H1 (cell line): ENCODE measurements at regions not wholly inside any gene's neighbourhood (a gene's known extent, or its start where the extent isn't known, plus 50 kb on each side); places are given as distances from the start of the nearest gene placed in this dataset.

Source experiments
- CTCF ChIA-PET: fragments of 300-600 bp; sonication (Branson Sonifier 250); formaldehyde crosslinking; loops from one replicate; lab custom pipeline; 2021; ENCODE audit not compliant: partially characterized antibody; lab: Charles Lee
- POLR2A ChIA-PET: fragments of 300-600 bp; sonication (Branson Sonifier 250); formaldehyde crosslinking; loops from one replicate; lab custom pipeline; 2021; ENCODE audit warnings: inconsistent platforms; ENCODE audit not compliant: partially characterized antibody; lab: Charles Lee
- DNase-seq, 2 experiments: peaks; one replicate each; pipeline versions ENCODE4 v3.0.0 to v3.0.0-alpha.2; 2010 to 2022; ENCODE audit warnings: low spot score in 2 of 2, low read depth in 1 of 2, mixed read lengths in 1 of 2
- FAIRE-seq: peaks from 2 replicates; lab custom pipeline; 2011; peaks lifted over from hg19 to GRCh38; lab: Jason Lieb, UNC
- H2AFZ ChIP-seq: 2 replicates; pipeline ENCODE4 v1.8.1; 2012; ENCODE audit warnings: low read length, inconsistent platforms
- H2AK5ac ChIP-seq: 2 replicates; pipeline ENCODE4 v1.6.1; 2013; ENCODE audit warnings: low read depth, low read length
- H2BK120ac ChIP-seq: replicated peaks from 2 replicates; pipeline ENCODE3; 2013; ENCODE audit warnings: low read depth, low read length, inconsistent platforms
- H2BK12ac ChIP-seq: 2 replicates; pipeline ENCODE4 v1.6.1; 2013; ENCODE audit warnings: low read depth, low read length
- H2BK15ac ChIP-seq: 2 replicates; pipeline ENCODE4 v1.6.1; 2013; ENCODE audit warnings: low read length
- H2BK20ac ChIP-seq: 2 replicates; pipeline ENCODE4 v1.6.1; 2013; ENCODE audit warnings: low read length
- H2BK5ac ChIP-seq: 2 replicates; pipeline ENCODE4 v1.6.1; 2013; ENCODE audit warnings: low read depth, low read length
- H3K14ac ChIP-seq: 2 replicates; pipeline ENCODE4 v1.6.1; 2013; ENCODE audit warnings: inconsistent platforms; ENCODE audit not compliant: insufficient read length
- H3K18ac ChIP-seq: 2 replicates; pipeline ENCODE4 v1.6.1; 2013; ENCODE audit warnings: low read length; ENCODE audit errors: extremely low read depth
- H3K23ac ChIP-seq: 2 replicates; pipeline ENCODE4 v1.6.1; 2013; ENCODE audit warnings: inconsistent platforms; ENCODE audit not compliant: insufficient read length
- H3K23me2 ChIP-seq: 2 replicates; pipeline ENCODE4 v1.6.1; 2013; ENCODE audit warnings: low read depth, low read length
- H3K27ac ChIP-seq: 2 replicates; pipeline ENCODE4 v1.6.1; 2011; ENCODE audit warnings: low read depth, low read length, inconsistent platforms
- H3K27me3 ChIP-seq, 4 experiments: replicated peaks in 1 of 4; 1 replicate in 1 of 4; 2 replicates in 3 of 4; pipeline versions ENCODE4 v1.6.1 to v1.8.1; 2011 to 2013; ENCODE audit warnings: low read length in 3 of 4, mild to moderate bottlenecking in 3 of 4, inconsistent platforms in 2 of 4, mixed read lengths in 2 of 4, moderate library complexity in 1 of 4; ENCODE audit not compliant: control insufficient read depth in 3 of 4, insufficient read depth in 3 of 4; ENCODE audit errors: extremely low read depth in 1 of 4
- H3K36me3 ChIP-seq, 4 experiments: 2 replicates each; pipeline versions ENCODE4 v1.6.1 to v1.8.1; 2011 to 2013; ENCODE audit warnings: mild to moderate bottlenecking in 4 of 4, low read length in 3 of 4, moderate library complexity in 2 of 4, control low read depth in 1 of 4, inconsistent platforms in 1 of 4; ENCODE audit not compliant: insufficient read depth in 4 of 4, control insufficient read depth in 2 of 4
- H3K4ac ChIP-seq: replicated peaks from 2 replicates; pipeline ENCODE3; 2013; ENCODE audit warnings: low read length, low read depth, mixed read lengths, inconsistent platforms; ENCODE audit not compliant: insufficient read length
- H3K4me1 ChIP-seq, 4 experiments: replicated peaks in 1 of 4; 1 replicate in 1 of 4; 2 replicates in 3 of 4; pipeline versions ENCODE4 v1.6.1 to v1.8.1; 2011 to 2013; ENCODE audit warnings: low read length in 3 of 4, inconsistent platforms in 2 of 4, mixed read lengths in 1 of 4; ENCODE audit not compliant: insufficient read depth in 4 of 4, control insufficient read depth in 3 of 4
- H3K4me2 ChIP-seq, 2 experiments: 2 replicates each; pipeline versions ENCODE4 v1.6.1 to v1.8.1; 2011 to 2013; ENCODE audit warnings: low read depth in 2 of 2, low read length in 2 of 2, control low read depth in 1 of 2, inconsistent platforms in 1 of 2, mild to moderate bottlenecking in 1 of 2; ENCODE audit not compliant: insufficient read depth in 1 of 2
- H3K4me3 ChIP-seq, 4 experiments: fragments of 200-600, 300-600 bp in 1 of 4; sonication (generic), shearing (Covaris generic), sonication (Bioruptor Twin) in 1 of 4; 2 replicates each; pipeline versions ENCODE4 v1.5.1 to v1.8.1; 2011 to 2016; ENCODE audit warnings: low read length in 4 of 4, low read depth in 3 of 4, control low read depth in 2 of 4, inconsistent platforms in 2 of 4, mild to moderate bottlenecking in 2 of 4, mixed read lengths in 1 of 4, moderate library complexity in 1 of 4; ENCODE audit not compliant: insufficient read depth in 2 of 4; ENCODE audit errors: extremely low read depth in 1 of 4
- H3K56ac ChIP-seq: replicated peaks from 2 replicates; pipeline ENCODE3; 2013; ENCODE audit warnings: low read depth, mild to moderate bottlenecking, mixed read lengths, low read length, inconsistent platforms; ENCODE audit not compliant: insufficient read length
- H3K79me1 ChIP-seq: 2 replicates; pipeline ENCODE4 v1.6.1; 2013; ENCODE audit warnings: low read depth, low read length, control low read depth
- H3K79me2 ChIP-seq, 2 experiments: 2 replicates each; pipeline versions ENCODE4 v1.6.1 to v1.8.1; 2012 to 2013; ENCODE audit warnings: low read length in 2 of 2, mild to moderate bottlenecking in 2 of 2, inconsistent platforms in 1 of 2; ENCODE audit not compliant: insufficient read depth in 2 of 2, control insufficient read depth in 1 of 2
- H3K9ac ChIP-seq, 4 experiments: replicated peaks in 1 of 4; 1 replicate in 1 of 4; 2 replicates in 3 of 4; pipeline versions ENCODE4 v1.6.1 to v1.8.1; 2011 to 2013; ENCODE audit warnings: low read depth in 3 of 4, low read length in 3 of 4, control low read depth in 2 of 4, mild to moderate bottlenecking in 2 of 4, moderate library complexity in 2 of 4, inconsistent platforms in 1 of 4; ENCODE audit errors: extremely low read depth in 1 of 4
- H3K9me3 ChIP-seq, 2 experiments: 2 replicates each; pipeline versions ENCODE4 v1.6.1 to v1.8.1; 2012 to 2013; ENCODE audit warnings: mild to moderate bottlenecking in 2 of 2, moderate library complexity in 2 of 2, control low read depth in 1 of 2, inconsistent platforms in 1 of 2, low read depth in 1 of 2, low read length in 1 of 2, mixed read lengths in 1 of 2; ENCODE audit not compliant: insufficient read depth in 2 of 2
- H4K20me1 ChIP-seq, 2 experiments: replicated peaks in 1 of 2; 2 replicates each; pipeline versions ENCODE3 to v1.8.1; 2011 to 2013; ENCODE audit warnings: inconsistent platforms in 2 of 2, low read length in 2 of 2, mild to moderate bottlenecking in 1 of 2; ENCODE audit not compliant: insufficient read depth in 2 of 2, control insufficient read depth in 1 of 2
- H4K5ac ChIP-seq: 2 replicates; pipeline ENCODE4 v1.6.1; 2013; ENCODE audit warnings: low read length, low read depth, mixed read lengths, inconsistent platforms; ENCODE audit not compliant: insufficient read length
- H4K8ac ChIP-seq: 2 replicates; pipeline ENCODE4 v1.8.0; 2013; ENCODE audit warnings: mild to moderate bottlenecking, moderate library complexity, low read length, inconsistent platforms; ENCODE audit not compliant: insufficient read depth; ENCODE audit errors: extremely low read depth
- H4K91ac ChIP-seq: replicated peaks from 2 replicates; pipeline ENCODE3; 2013; ENCODE audit warnings: low read length, mixed read lengths, inconsistent platforms; ENCODE audit not compliant: insufficient read length
- ATF3 ChIP-seq: IDR thresholded peaks from 2 replicates; pipeline ENCODE4 v1.6.1; 2011; ENCODE audit warnings: low read depth, mild to moderate bottlenecking, low read length; ENCODE audit not compliant: insufficient read depth
- CHD2 ChIP-seq: IDR thresholded peaks from 2 replicates; pipeline ENCODE4 v1.6.1; 2012; ENCODE audit warnings: low read length, improper control_type of control experiment
- CTBP2 ChIP-seq: IDR thresholded peaks from 2 replicates; pipeline ENCODE4 v1.7.0; 2011; ENCODE audit warnings: borderline replicate concordance, mild to moderate bottlenecking, moderate library complexity, mixed read lengths, low read length; ENCODE audit not compliant: insufficient read depth, insufficient read length
- POU5F1 ChIP-seq: IDR thresholded peaks from 2 replicates; pipeline ENCODE4 v1.6.1; 2011; ENCODE audit warnings: low read depth, mild to moderate bottlenecking, low read length, moderate library complexity
- RNF2 ChIP-seq: fragments of 200-900, 300-1000 bp; sonication (generic); IDR thresholded peaks from 2 replicates; pipeline ENCODE4 v1.7.1; 2016; ENCODE audit warnings: borderline replicate concordance, low read depth, mild to moderate bottlenecking, antibody characterized with exemption, low read length; ENCODE audit not compliant: poor library complexity, severe bottlenecking; ENCODE audit errors: missing control alignments
- SP1 ChIP-seq: IDR thresholded peaks from 2 replicates; pipeline ENCODE4 v1.6.1; 2011; ENCODE audit warnings: low read depth, low read length
- SUZ12 ChIP-seq: fragments of 200-600 bp; sonication (generic); IDR thresholded peaks from 2 replicates; pipeline ENCODE4 v1.6.1; 2012; ENCODE audit warnings: mild to moderate bottlenecking, inconsistent platforms, low read length, moderate library complexity, mixed read lengths
- TBP ChIP-seq: IDR thresholded peaks from 2 replicates; pipeline ENCODE4 v1.6.1; 2011; ENCODE audit warnings: low read depth, low read length, improper control_type of control experiment
- TCF12 ChIP-seq: IDR thresholded peaks from 2 replicates; pipeline ENCODE4 v1.6.1; 2011; ENCODE audit warnings: low read depth, mild to moderate bottlenecking, low read length
- TEAD4 ChIP-seq: IDR thresholded peaks from 2 replicates; pipeline ENCODE4 v1.6.1; 2012; ENCODE audit warnings: low read depth, low read length, inconsistent platforms, mixed read lengths
- USF2 ChIP-seq: IDR thresholded peaks from 2 replicates; pipeline ENCODE4 v1.6.1; 2011; ENCODE audit warnings: low read length, improper control_type of control experiment
- WGBS, 2 experiments: shearing (Covaris generic) in 1 of 2; methylation state at CpG; one replicate each; pipeline versions ENCODE4 v1.1.6 to v1.1.7; 2013 to 2015; ENCODE audit warnings: low lambda C conversion rate in 2 of 2, mixed read lengths in 2 of 2, inconsistent platforms in 1 of 2, low coverage in 1 of 2, missing lambda C conversion rate in 1 of 2; ENCODE audit not compliant: insufficient replicate concordance in 2 of 2, insufficient coverage in 1 of 2, insufficient read length in 1 of 2; ENCODE audit errors: extremely low coverage in 1 of 2, missing lambda C conversion rate in 1 of 2; 5-methylcytosine and 5-hydroxymethylcytosine counted together

- Histone ChIP-seq H3K36me3 (no peaks in the 10 kb centered on the region), H4K91ac (no peak overlapping the region), H2BK15ac (no peak overlapping the region), H4K8ac (no peak overlapping the region), H3K4me3 (no peak overlapping the region), H4K5ac (no peak overlapping the region), H3K9me3 (no peaks in the 10 kb centered on the region), H3K79me2 (no peaks in the 10 kb centered on the region), H3K23me2 (no peaks in the 10 kb centered on the region), H3K4me2 (no peak overlapping the region), H3K79me1 (no peaks in the 10 kb centered on the region), H3K14ac (no peak overlapping the region), H4K20me1 (no peaks in the 10 kb centered on the region), H3K27me3 (no peaks in the 10 kb centered on the region; a peak in 1 of 7 replicates), H3K23ac (no peak overlapping the region), H2BK5ac (no peak overlapping the region), H2BK120ac (no peak overlapping the region), H3K18ac (no peak overlapping the region), H2AFZ (no peak overlapping the region), H2AK5ac (no peak overlapping the region), H3K56ac (no peak overlapping the region), H3K9ac (no peak overlapping the region), H2BK12ac (no peak overlapping the region), H2BK20ac (no peak overlapping the region), H3K27ac (no peak overlapping the region), H3K4me1 (no peaks in the 10 kb centered on the region), H3K4ac (no peak overlapping the region)
- ChIA-PET CTCF (interaction anchor here (0.6 to 0.9 kb wide), 2 partner anchors 9 to 55 kb away, joined by 3 to 4 read pairs; no protein-coding TSS in a partner anchor), POLR2A (no interaction called here)
- DNase-seq (no peak), FAIRE-seq (no peak)
- WGBS, 2 experiments = 89% methylated on average over 6 of the region's 6 CpGs; no CpG with 5 or more reads in 1 of the 2 experiments
- TF ChIP-seq USF2 (no peak), POU5F1 (no peak), SUZ12 (no peak), RNF2 (no peak), CTBP2 (no peak), CHD2 (no peak), ATF3 (no peak), TBP (no peak), TCF12 (no peak), SP1 (no peak), TEAD4 (no peak)
Observed at GRCh38 chr6:113805811-113806495, 51.2 kb upstream of the MARCKS start.
